ENCODE measurements at regions not wholly inside any gene's neighbourhood (a gene's known extent, or its start where the extent isn't known, plus 50 kb on each side); places are given as distances from the start of the nearest gene placed in this dataset.

GRCh38 chr20:17874271-17875105 is 94.1 kb downstream of the SNX5 start:
- Histone ChIP-seq H3K4me3 (ENCODE audit: low read depth, low read length) (no peak overlapping the region), H3K27me3 (ENCODE audit: control insufficient read depth, insufficient read depth, low read length) (no peaks in the 10 kb centered on the region), H3K36me3 (ENCODE audit: control insufficient read depth, insufficient read depth, low read length) (no peaks in the 10 kb centered on the region)
- TF ChIP-seq, protein P1, sequence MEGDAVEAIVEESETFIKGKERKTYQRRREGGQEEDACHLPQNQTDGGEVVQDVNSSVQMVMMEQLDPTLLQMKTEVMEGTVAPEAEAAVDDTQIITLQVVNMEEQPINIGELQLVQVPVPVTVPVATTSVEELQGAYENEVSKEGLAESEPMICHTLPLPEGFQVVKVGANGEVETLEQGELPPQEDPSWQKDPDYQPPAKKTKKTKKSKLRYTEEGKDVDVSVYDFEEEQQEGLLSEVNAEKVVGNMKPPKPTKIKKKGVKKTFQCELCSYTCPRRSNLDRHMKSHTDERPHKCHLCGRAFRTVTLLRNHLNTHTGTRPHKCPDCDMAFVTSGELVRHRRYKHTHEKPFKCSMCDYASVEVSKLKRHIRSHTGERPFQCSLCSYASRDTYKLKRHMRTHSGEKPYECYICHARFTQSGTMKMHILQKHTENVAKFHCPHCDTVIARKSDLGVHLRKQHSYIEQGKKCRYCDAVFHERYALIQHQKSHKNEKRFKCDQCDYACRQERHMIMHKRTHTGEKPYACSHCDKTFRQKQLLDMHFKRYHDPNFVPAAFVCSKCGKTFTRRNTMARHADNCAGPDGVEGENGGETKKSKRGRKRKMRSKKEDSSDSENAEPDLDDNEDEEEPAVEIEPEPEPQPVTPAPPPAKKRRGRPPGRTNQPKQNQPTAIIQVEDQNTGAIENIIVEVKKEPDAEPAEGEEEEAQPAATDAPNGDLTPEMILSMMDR (IDR thresholded peaks at IDR 0.05; ENCODE audit: insufficient read depth, low read length, severe bottlenecking): no peak
- FAIRE-seq: no peak
- DNase-seq (ENCODE audit: low read depth): no peak

- TF ChIP-seq, protein P1 (IDR thresholded peaks at IDR 0.05; ENCODE audit: insufficient read depth, low read length, severe bottlenecking): no peak
- FAIRE-seq: peak; percentile 23
- no peaks in the 10 kb centered on the region for H3K36me3 ChIP-seq (ENCODE audit: control insufficient read depth, insufficient read depth, low read length)
Measured at GRCh38 chr20:17873410-17874270, 95.0 kb downstream of the SNX5 start.

DNA sequence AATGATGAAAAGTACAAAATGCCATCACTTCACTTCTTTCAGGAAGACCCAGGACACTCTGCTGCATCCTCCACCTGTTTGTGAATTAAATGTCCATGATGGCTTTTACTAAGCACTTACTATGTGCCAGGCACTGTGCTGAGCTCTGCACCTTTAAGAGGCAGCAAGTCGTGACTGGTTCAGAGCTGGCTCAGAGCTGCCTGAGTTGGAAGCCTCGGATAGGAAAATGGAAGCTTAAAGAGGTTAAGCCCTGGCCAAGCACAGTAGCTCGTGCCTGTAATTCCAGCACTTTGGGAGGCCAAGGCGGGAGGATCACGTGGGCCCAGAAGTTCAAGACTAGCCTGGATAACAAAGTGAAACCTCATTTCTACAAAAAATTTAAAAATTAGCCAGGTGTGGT is 95.6 kb downstream of the SNX5 start:
- Histone ChIP-seq H3K4me3 (ENCODE audit: low read depth, low read length) (no peak overlapping the region), H3K36me3 (ENCODE audit: control insufficient read depth, insufficient read depth, low read length) (no peaks in the 10 kb centered on the region), H3K27me3 (ENCODE audit: control insufficient read depth, insufficient read depth, low read length) (no peaks in the 10 kb centered on the region)
- no peak for FAIRE-seq
- DNase-seq (ENCODE audit: low read depth): no peak
- TF ChIP-seq, protein P1 (IDR thresholded peaks at IDR 0.05; ENCODE audit: insufficient read depth, low read length, severe bottlenecking): no peak

More at GRCh38 chr20:17873410-17874270, 95.0 kb downstream of the SNX5 start:
- peak; percentile 58 for DNase-seq (ENCODE audit: low read depth)
- Histone ChIP-seq H3K27me3 (ENCODE audit: control insufficient read depth, insufficient read depth, low read length) (no peaks in the 10 kb centered on the region), H3K4me3 (ENCODE audit: low read depth, low read length) (no peak overlapping the region)

DNA sequence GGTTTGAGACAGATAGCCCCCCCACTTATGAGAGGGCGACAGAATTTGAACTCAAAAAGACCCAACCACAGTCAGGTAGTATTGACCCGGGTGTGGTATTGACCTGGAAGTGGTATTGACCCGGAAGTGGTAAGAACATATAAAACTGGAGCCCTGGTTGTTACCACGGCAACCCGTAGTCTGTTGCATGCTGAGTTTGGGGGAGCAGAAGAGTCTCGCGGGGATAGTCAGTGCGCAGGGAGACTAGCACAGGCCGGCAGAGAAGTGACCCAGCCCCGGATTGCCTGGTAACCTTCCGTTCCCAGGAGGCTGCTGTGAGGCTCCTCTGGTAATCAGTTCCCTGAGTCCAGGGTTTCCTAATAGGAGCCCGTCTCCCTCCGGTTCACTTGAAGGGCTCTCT is 96.2 kb downstream of the SNX5 start:
- no peaks in the 10 kb centered on the region for H3K36me3 ChIP-seq (ENCODE audit: control insufficient read depth, insufficient read depth, low read length)
- DNase-seq (ENCODE audit: low read depth) (no peak), FAIRE-seq (no peak)
- TF ChIP-seq, protein P1 (IDR thresholded peaks at IDR 0.05; ENCODE audit: insufficient read depth, low read length, severe bottlenecking): no peak
- no peaks in the 10 kb centered on the region for H3K27me3 ChIP-seq (ENCODE audit: control insufficient read depth, insufficient read depth, low read length)
- H3K4me3 ChIP-seq (ENCODE audit: low read depth, low read length): no peak overlapping the region

- DNase-seq (ENCODE audit: low read depth) (no peak), FAIRE-seq (no peak)
- TF ChIP-seq, protein P1 (IDR thresholded peaks at IDR 0.05; ENCODE audit: insufficient read depth, low read length, severe bottlenecking): no peak
- Histone ChIP-seq H3K36me3 (ENCODE audit: control insufficient read depth, insufficient read depth, low read length) (no peaks in the 10 kb centered on the region), H3K27me3 (ENCODE audit: control insufficient read depth, insufficient read depth, low read length) (no peaks in the 10 kb centered on the region), H3K4me3 (ENCODE audit: low read depth, low read length) (no peak overlapping the region)
Measured at GRCh38 chr20:17871886-17872285, 96.7 kb downstream of the SNX5 start.

Measured in bronchial epithelial cell (primary cell).